Fibroblast of the aortic adventitia (primary cell): ENCODE measurements at regions not wholly inside any gene's neighbourhood (a gene's known extent, or its start where the extent isn't known, plus 50 kb on each side); places are given as distances from the start of the nearest gene placed in this dataset.
"Not testable (repeated sequence)": the region's sequence is repeated elsewhere in the genome, so short reads cannot be mapped to it uniquely, and the experiment has no call there.

Source experiments
- DNase-seq: peaks from one replicate; pipeline ENCODE4 v3.0.0-alpha.2; 2010; ENCODE audit warnings: low read depth
- H3K4me3 ChIP-seq: 2 replicates; pipeline ENCODE4 v1.5.1; 2011; ENCODE audit warnings: low read depth, mild to moderate bottlenecking, control low read depth, low read length, moderate library complexity
- CTCF ChIP-seq: IDR thresholded peaks from 2 replicates; pipeline ENCODE4 v1.5.1; 2011; ENCODE audit warnings: mild to moderate bottlenecking, low read length, control low read depth, inconsistent platforms; ENCODE audit not compliant: insufficient read depth

GRCh38 chr5:134471858-134472449 lies 53.5 kb upstream of the JADE2 start:
- not testable (repeated sequence) for DNase-seq, H3K4me3 ChIP-seq

- no peak for TF ChIP-seq CTCF
- no peak for DNase-seq
Observed at GRCh38 chr5:134468921-134469400, 56.5 kb upstream of the JADE2 start.

GRCh38 chr5:134467231-134467630 lies 55.5 kb upstream of the CDKN2AIPNL start:
- no peak for DNase-seq
- H3K4me3 ChIP-seq = no peak overlapping the region
- no peak for TF ChIP-seq CTCF

More at GRCh38 chr5:134468921-134469400, 56.5 kb upstream of the JADE2 start:
- H3K4me3 ChIP-seq = no peak overlapping the region

GRCh38 chr5:134466241-134467069 lies 54.8 kb upstream of the CDKN2AIPNL start:
- H3K4me3 ChIP-seq = peak overlapping the region; percentile 43
- TF ChIP-seq CTCF = no peak
- peak; percentile 63 for DNase-seq

- DNase-seq = peak; percentile 94
- peak overlapping the region; percentile 43 for H3K4me3 ChIP-seq
- no peak for TF ChIP-seq CTCF
Observed at GRCh38 chr5:134465816-134466240, 54.1 kb upstream of the CDKN2AIPNL start.

GRCh38 chr5:134464988-134465815 lies 53.5 kb upstream of the CDKN2AIPNL start:
- TF ChIP-seq CTCF = no peak
- no peak for DNase-seq
- no peak overlapping the region for H3K4me3 ChIP-seq
